Esophagus squamous epithelium (tissue), 4 donors: ENCODE measurements at regions not wholly inside any gene's neighbourhood (a gene's known extent, or its start where the extent isn't known, plus 50 kb on each side); places are given as distances from the start of the nearest gene placed in this dataset.

ENCODE experiments used
- CTCF ChIP-seq, 6 experiments: fragments of 450-650 bp in 4 of 6; fragments of 200-600 bp in 2 of 6; sonication (generic) in 2 of 6; IDR thresholded peaks; one replicate each; pipeline ENCODE4 v1.5.1; 2016 to 2019; ENCODE audit warnings: antibody characterized with exemption in 6 of 6, mild to moderate bottlenecking in 4 of 6, moderate library complexity in 4 of 6
- POLR2A ChIP-seq, 4 donors: fragments of 450-650 bp; IDR thresholded peaks; one replicate each; pipeline ENCODE4 v1.6.1; 2017; ENCODE audit warnings: antibody characterized with exemption in 4 of 4, mild to moderate bottlenecking in 4 of 4, moderate library complexity in 3 of 4

- TF ChIP-seq CTCF (IDR thresholded peaks at IDR 0.05) (no peak), POLR2A (IDR thresholded peaks at IDR 0.05) (no peak)
These were observed 304.9 kb downstream of the DHX15 start for GRCh38 chr4:24279469-24279868.
